HUES6 (cell line): ENCODE measurements at regions not wholly inside any gene's neighbourhood (a gene's known extent, or its start where the extent isn't known, plus 50 kb on each side); places are given as distances from the start of the nearest gene placed in this dataset.

Experiments used
- H3K27ac ChIP-seq: 2 replicates; pipeline ENCODE4 v1.7.0; 2013; ENCODE audit warnings: low read depth, mild to moderate bottlenecking, low read length, inconsistent platforms
- H3K27me3 ChIP-seq: 2 replicates; pipeline ENCODE4 v1.6.1; 2013; ENCODE audit warnings: low read length; ENCODE audit not compliant: control insufficient read depth, insufficient read depth
- H3K36me3 ChIP-seq: 2 replicates; pipeline ENCODE4 v1.6.1; 2013; ENCODE audit warnings: low read length; ENCODE audit not compliant: control insufficient read depth, insufficient read depth
- H3K4me1 ChIP-seq: 2 replicates; pipeline ENCODE4 v1.6.1; 2013; ENCODE audit warnings: low read length; ENCODE audit not compliant: control insufficient read depth, insufficient read depth
- H3K4me3 ChIP-seq: 2 replicates; pipeline ENCODE4 v1.5.1; 2013; ENCODE audit warnings: low read depth, low read length
- H3K9ac ChIP-seq: one replicate; pipeline ENCODE4 v1.6.1; 2013; ENCODE audit warnings: mild to moderate bottlenecking, low read length
- H3K9me3 ChIP-seq: 2 replicates; pipeline ENCODE4 v1.6.1; 2013; ENCODE audit warnings: low read depth, low read length; ENCODE audit not compliant: control insufficient read depth, insufficient read depth

GRCh38 chr3:137343283-137343682, 385.5 kb downstream of the IL20RB start:
- Histone ChIP-seq H3K36me3 (no peaks in the 10 kb centered on the region), H3K9ac (no peak overlapping the region), H3K4me1 (no peaks in the 10 kb centered on the region), H3K4me3 (no peak overlapping the region), H3K27me3 (no peaks in the 10 kb centered on the region), H3K9me3 (peaks cover 24% of the 10 kb centered on the region), H3K27ac (no peak overlapping the region)

- Histone ChIP-seq H3K27me3 (no peaks in the 10 kb centered on the region), H3K9ac (no peak overlapping the region), H3K36me3 (no peaks in the 10 kb centered on the region), H3K27ac (no peak overlapping the region), H3K9me3 (no peaks in the 10 kb centered on the region), H3K4me3 (no peak overlapping the region), H3K4me1 (no peaks in the 10 kb centered on the region)
These were observed 389.3 kb downstream of the IL20RB start for GRCh38 chr3:137347132-137347531.

- H3K4me1 ChIP-seq: no peaks in the 10 kb centered on the region
- no peaks in the 10 kb centered on the region for H3K27me3 ChIP-seq
- H3K9ac ChIP-seq: no peak overlapping the region
- H3K4me3 ChIP-seq: no peak overlapping the region
- H3K9me3 ChIP-seq: no peaks in the 10 kb centered on the region
- H3K27ac ChIP-seq: no peak overlapping the region
- H3K36me3 ChIP-seq: no peaks in the 10 kb centered on the region
These were observed 390.1 kb downstream of the IL20RB start for GRCh38 chr3:137347817-137348368.

- Histone ChIP-seq H3K4me1 (no peaks in the 10 kb centered on the region), H3K4me3 (no peak overlapping the region), H3K27me3 (no peaks in the 10 kb centered on the region), H3K9ac (no peak overlapping the region), H3K36me3 (no peaks in the 10 kb centered on the region), H3K27ac (no peak overlapping the region), H3K9me3 (no peaks in the 10 kb centered on the region)
These were observed 391.2 kb downstream of the IL20RB start for GRCh38 chr3:137348936-137349335.

GRCh38 chr3:137349557-137350348, 392.0 kb downstream of the IL20RB start:
- Histone ChIP-seq H3K4me3 (no peak overlapping the region), H3K9ac (no peak overlapping the region), H3K27me3 (no peaks in the 10 kb centered on the region), H3K9me3 (no peaks in the 10 kb centered on the region), H3K4me1 (no peaks in the 10 kb centered on the region), H3K27ac (no peak overlapping the region), H3K36me3 (no peaks in the 10 kb centered on the region)

GRCh38 chr3:137360531-137361201, 402.9 kb downstream of the IL20RB start:
- H3K27me3 ChIP-seq: no peaks in the 10 kb centered on the region
- no peaks in the 10 kb centered on the region for H3K4me1 ChIP-seq
- H3K4me3 ChIP-seq: no peak overlapping the region
- H3K9ac ChIP-seq: no peak overlapping the region
- H3K27ac ChIP-seq: no peak overlapping the region
- 0 out of 2 replicates have a peak, but pooled peaks cover 3% of the 10 kb centered on the region for H3K9me3 ChIP-seq
- H3K36me3 ChIP-seq: no peaks in the 10 kb centered on the region

GRCh38 chr3:137382005-137382594, 382.0 kb upstream of the SOX14 start:
- Histone ChIP-seq H3K9ac (no peak overlapping the region), H3K4me1 (no peaks in the 10 kb centered on the region), H3K36me3 (no peaks in the 10 kb centered on the region), H3K9me3 (peaks cover 4% of the 10 kb centered on the region), H3K4me3 (no peak overlapping the region), H3K27me3 (no peaks in the 10 kb centered on the region), H3K27ac (no peak overlapping the region)

GRCh38 chr3:137385922-137386321, 378.2 kb upstream of the SOX14 start:
- no peak overlapping the region for H3K27ac ChIP-seq
- no peaks in the 10 kb centered on the region for H3K4me1 ChIP-seq
- no peaks in the 10 kb centered on the region for H3K27me3 ChIP-seq
- no peaks in the 10 kb centered on the region for H3K9me3 ChIP-seq
- no peaks in the 10 kb centered on the region for H3K36me3 ChIP-seq
- H3K4me3 ChIP-seq: no peak overlapping the region
- no peak overlapping the region for H3K9ac ChIP-seq

GRCh38 chr3:137409584-137409983, 354.5 kb upstream of the SOX14 start:
- peaks cover 9% of the 10 kb centered on the region for H3K9me3 ChIP-seq

GRCh38 chr3:137410028-137410427, 354.1 kb upstream of the SOX14 start:
- H3K9ac ChIP-seq: no peak overlapping the region
- H3K36me3 ChIP-seq: no peaks in the 10 kb centered on the region
- no peaks in the 10 kb centered on the region for H3K27me3 ChIP-seq
- no peak overlapping the region for H3K27ac ChIP-seq
- no peaks in the 10 kb centered on the region for H3K4me1 ChIP-seq
- peaks cover 9% of the 10 kb centered on the region for H3K9me3 ChIP-seq
- H3K4me3 ChIP-seq: no peak overlapping the region

More at GRCh38 chr3:137409584-137409983, 354.5 kb upstream of the SOX14 start:
- Histone ChIP-seq H3K27me3 (no peaks in the 10 kb centered on the region), H3K4me1 (no peaks in the 10 kb centered on the region), H3K27ac (no peak overlapping the region), H3K9ac (no peak overlapping the region), H3K36me3 (no peaks in the 10 kb centered on the region), H3K4me3 (no peak overlapping the region)
